GM12872 (cell line): ENCODE measurements at regions not wholly inside any gene's neighbourhood (a gene's known extent, or its start where the extent isn't known, plus 50 kb on each side); places are given as distances from the start of the nearest gene placed in this dataset.
A peak's percentile ranks its signal among the peaks of the same experiment; 100 is the strongest.

Source experiments
- TF ChIP-seq, protein P1 (sequence below): IDR thresholded peaks from 3 replicates; pipeline ENCODE4 v1.5.1; 2011; ENCODE audit warnings: low read depth, mild to moderate bottlenecking, low read length, moderate library complexity; ENCODE audit not compliant: insufficient read depth

DNA sequence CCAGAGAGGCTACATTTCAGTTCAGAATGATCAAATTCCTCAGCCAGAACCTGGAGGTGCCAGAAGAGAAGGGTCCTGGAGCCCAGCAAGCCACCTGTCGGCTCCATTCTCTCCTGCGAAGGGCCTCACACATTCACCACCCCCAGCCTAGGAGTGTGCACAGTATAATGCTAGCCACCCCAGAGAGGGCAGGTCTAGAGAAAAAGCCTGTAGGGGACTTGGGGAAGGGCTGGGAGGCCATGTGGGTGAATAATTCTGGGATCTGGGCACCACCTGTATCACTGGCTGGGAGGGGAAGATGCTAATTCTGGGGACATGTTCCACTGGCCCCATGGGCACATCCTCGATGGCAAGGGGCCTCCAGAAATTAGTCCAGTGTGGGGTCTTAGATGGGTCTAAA lies 127.6 kb upstream of the HNMT start:
- TF ChIP-seq, protein P1, sequence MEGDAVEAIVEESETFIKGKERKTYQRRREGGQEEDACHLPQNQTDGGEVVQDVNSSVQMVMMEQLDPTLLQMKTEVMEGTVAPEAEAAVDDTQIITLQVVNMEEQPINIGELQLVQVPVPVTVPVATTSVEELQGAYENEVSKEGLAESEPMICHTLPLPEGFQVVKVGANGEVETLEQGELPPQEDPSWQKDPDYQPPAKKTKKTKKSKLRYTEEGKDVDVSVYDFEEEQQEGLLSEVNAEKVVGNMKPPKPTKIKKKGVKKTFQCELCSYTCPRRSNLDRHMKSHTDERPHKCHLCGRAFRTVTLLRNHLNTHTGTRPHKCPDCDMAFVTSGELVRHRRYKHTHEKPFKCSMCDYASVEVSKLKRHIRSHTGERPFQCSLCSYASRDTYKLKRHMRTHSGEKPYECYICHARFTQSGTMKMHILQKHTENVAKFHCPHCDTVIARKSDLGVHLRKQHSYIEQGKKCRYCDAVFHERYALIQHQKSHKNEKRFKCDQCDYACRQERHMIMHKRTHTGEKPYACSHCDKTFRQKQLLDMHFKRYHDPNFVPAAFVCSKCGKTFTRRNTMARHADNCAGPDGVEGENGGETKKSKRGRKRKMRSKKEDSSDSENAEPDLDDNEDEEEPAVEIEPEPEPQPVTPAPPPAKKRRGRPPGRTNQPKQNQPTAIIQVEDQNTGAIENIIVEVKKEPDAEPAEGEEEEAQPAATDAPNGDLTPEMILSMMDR: no peak

DNA sequence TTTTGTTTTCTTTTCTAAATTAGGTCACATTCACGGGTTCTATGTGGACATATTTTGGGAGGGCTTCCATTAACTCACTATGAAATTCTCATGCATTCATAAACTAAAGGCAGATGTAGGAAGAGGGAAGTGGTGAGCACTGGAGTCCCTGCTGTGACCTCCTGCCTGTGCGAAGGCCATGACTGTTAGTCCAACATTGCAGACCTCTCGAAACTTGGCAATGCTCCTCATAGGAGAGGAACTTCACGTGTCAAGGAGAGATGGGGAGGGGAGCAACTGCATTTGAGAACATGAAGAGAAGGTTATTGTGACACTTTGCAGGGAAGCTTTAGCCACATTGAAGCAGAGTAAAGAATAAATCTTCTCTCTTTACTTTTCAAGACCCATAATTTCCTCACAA lies 126.4 kb upstream of the HNMT start:
- TF ChIP-seq, protein P1: no peak

DNA sequence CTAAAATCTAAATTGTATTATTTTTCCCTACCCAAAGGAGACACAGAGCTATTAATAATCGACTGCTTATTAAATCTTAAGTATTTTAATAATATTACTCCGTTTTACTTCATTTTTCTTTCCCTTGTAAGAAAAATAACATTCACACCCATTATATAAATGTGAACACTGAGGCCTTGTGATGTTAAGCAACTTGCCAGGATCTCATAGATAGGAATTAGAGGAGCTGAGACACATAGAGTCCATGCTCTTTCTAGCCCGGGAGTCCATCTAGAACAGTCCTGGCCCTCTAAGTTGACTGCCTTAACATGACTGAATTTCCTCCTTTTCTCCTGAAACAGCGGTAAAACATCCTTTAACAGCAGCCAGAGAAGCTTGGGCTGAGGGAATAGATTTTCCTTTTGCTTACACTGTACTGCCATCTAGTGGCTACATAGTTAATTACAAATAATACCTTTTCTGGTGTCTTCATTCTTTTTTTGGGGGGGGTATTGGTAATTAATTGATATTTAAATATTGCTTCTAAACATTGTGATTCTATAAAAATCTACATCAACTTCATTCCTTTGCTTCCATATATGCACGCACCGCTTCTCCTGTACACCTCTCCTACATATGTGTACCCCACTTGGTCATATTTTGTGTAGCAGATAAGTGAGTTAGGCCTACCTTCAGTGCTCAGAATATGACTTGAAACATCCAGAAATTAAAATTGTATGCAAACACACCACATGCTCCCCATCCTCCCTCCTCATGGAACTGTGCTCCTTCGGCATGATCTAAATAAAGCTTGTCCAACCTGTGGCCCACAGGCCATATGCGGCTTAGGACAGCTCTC lies 125.8 kb upstream of the HNMT start:
- TF ChIP-seq, protein P1: peak; percentile 46; the same call in 2 of the 3 replicates

DNA sequence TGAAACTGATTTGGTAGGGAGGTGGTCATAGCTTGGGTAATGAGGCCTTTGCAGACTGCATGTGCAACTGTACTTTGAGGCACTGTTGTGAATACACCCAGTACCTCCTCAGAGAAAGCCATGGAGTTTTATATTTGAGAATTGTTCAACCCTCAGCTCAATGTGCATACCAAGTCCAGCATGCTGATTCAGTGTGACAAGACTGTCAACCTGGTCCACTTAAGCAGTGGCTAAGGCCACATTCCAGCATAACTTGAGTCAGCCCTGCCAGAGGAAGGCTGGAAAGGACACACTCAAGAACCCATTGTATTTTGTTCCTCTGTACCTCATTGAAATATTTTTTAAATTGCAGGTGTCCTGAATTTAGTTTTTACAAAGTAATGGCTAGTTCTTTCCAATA lies 121.8 kb upstream of the HNMT start:
- TF ChIP-seq, protein P1: no peak

DNA sequence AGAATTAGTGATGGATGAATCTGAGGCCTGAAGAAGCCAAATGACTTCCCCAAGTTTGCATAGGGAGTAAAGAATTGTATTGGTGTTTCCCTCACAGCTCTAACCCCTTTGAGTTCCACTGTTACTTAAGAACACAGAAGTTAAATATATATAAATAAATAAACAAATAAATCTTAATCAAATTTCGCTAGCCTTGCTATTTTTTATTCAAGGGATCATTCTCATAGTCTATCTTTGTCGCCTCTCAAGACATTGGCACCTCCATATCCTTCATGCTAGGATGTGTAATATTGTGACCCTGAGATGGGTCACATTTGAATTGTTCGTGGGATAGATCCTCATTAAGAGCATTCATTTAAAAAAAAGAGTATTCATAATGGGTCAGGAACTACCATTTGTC lies 121.3 kb upstream of the HNMT start:
- TF ChIP-seq, protein P1: no peak

DNA sequence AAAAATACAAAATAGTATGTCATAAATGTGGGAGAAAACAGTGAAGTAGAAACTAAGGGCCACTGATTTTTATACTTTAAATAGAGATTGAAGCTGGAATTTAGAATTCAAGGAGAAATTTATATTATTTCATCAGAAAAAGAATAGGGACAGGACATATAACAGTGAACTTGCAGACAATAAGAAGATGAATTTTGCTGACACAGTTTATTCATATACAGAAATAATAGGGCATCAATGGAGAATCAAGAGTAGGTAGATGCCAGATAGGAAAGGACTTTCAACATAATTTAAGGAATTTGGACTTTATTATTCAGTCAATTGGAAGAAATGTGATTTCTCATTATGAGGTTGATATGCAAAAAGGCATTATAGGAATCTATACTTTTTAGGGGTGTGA lies 118.9 kb upstream of the HNMT start:
- TF ChIP-seq, protein P1: no peak

DNA sequence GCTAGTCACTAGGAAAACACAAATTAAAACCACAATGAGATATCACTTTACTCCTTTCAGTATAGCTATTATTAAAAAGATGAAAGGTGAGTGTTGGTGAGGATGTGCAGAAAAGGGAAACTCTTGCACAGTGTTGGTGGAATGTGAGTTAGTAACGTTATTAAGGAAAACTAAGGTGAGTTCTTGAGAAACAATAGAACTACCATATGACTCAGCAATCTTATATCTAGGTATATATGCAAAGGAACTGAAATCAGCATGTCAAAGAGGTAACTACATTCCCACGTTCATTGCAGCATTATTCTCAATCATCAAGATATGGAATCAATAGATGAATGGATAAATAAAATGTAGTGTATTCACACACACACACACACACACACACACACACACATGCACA lies 117.3 kb upstream of the HNMT start:
- TF ChIP-seq, protein P1: no peak
